HG03460 (cell line): ENCODE measurements at regions not wholly inside any gene's neighbourhood (a gene's known extent, or its start where the extent isn't known, plus 50 kb on each side); places are given as distances from the start of the nearest gene placed in this dataset.

Experiments used
- ATAC-seq: cut with Tn5 transposase; IDR thresholded peaks from one replicate; pipeline ENCODE4 v1.9.1; 2021; ENCODE audit not compliant: unreplicated experiment

DNA sequence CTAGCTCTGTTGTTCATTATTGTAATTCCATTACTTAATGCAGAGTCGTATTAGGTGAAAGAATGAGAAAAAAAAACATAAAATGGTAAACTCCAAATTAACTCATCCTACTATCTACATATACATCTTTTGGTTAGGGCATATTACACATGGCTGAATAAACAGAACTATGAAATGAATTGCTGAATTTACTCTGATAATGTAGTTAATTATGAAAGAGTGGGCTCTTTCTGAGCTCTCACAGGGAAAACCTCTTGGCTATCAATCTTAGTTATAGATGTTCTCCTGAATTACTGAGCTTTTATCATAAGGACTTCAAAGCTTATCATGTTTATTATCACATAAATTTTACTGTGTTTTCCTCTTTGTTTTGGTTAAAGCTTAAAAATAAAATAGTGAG is 798.5 kb upstream of the MDGA2 start:
- no peak for ATAC-seq

GRCh38 chr14:48456051-48456450 is 780.6 kb upstream of the MDGA2 start:
- no peak for ATAC-seq

DNA sequence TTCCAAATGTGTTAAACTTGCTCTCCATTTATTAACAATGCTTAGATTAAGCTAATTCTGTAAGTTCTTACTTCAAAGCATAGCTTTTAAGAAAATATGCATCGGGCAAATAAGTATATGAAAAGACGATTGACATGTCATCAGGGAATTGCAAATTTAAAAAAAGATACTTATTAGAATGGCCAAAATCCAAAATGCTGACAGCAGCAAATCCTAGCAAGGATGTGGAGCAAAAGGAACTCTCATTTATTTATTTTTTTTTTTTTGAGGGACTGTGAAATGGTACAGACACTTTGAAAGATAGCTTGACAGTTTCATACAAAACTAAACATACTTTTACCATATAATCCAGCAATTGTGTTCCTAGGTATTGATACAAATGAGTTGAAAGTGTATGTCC is 779.5 kb upstream of the MDGA2 start:
- ATAC-seq, result no peak

DNA sequence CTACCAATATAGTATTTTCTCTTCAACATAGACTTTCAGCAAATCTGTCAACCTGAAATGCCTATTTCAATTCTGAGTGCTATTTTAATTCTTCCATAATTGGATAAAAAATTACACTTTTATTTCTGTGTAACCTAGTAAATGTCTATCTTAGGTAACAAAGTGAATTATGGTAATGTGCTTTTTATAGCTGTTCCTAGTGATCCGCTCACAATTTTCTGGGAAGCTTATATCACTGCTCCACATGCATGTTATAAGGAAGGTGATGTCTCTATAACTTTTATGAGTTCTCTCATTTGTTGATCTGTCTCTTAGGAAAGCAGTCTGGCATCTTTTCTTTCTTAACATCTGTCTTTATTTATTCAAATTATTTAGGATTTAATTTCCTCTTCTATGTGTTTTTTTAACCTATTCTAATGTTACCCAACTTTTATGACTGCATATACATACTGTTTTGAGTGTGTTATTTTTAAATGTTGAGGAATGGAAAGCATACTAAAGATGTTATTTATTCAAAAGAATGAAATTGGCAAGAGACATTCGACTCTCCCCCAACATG is 777.1 kb upstream of the MDGA2 start:
- no peak for ATAC-seq

- ATAC-seq, result no peak
Measured at GRCh38 chr14:48435221-48435620, 759.8 kb upstream of the MDGA2 start.

DNA sequence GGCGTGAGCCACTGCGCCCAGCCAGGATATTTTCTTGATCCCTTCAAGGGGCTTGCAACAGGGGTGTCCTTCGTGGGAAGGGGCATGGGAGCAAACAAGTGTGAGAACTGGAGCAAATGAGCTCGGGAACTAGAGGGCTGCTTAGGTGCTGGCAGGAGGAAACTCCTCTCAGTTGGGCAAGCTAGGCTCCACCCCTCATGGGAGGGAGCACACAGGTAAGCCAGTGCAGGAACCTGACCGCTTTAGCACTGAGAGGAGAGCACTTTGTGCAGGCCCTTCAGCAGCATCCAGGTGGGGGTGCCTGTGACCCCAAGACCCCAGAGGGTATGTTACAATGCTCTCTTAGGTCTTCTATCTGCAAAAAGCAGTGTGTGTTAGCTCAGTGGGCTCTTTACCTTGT is 755.4 kb upstream of the MDGA2 start:
- ATAC-seq, result no peak

DNA sequence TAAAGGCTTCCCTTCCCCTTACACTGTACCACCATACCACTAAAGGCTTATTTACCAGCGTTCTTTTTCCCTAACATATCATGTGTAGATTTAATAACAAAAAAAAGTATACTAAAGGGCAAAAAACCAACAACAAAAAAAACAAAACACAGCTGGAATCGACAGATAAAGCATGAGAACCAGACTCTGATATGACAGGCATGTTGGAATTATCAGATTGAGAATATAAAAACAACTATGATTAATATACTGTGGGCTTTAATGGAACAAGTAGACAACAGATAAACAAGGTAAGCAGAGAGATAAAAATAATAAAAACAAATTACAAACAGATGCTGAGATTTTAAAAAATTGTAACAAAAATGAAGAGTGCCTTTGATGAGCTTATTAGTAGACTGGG is 754.1 kb upstream of the MDGA2 start:
- no peak for ATAC-seq

GRCh38 chr14:48417715-48418500 is 742.5 kb upstream of the MDGA2 start:
- ATAC-seq, result no peak

DNA sequence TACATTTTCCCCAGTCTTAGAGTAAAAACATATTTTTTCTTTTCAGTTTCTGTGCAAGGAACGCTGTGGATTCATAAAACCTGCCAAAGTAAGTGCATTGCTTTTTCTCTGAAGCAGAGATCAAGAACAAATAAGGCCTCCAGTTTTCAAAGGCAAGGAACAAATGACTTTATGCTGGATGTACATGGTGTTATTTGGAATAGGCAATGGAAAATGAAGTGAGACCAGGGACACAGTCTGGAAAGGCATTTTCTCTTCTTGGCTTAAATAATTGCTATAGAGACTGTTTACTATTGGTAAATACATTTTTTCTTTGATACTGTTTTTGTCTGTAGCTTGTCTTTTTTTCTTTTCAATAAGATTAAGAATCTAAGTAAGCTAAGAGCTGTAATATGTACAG is 725.9 kb upstream of the MDGA2 start:
- no peak for ATAC-seq

DNA sequence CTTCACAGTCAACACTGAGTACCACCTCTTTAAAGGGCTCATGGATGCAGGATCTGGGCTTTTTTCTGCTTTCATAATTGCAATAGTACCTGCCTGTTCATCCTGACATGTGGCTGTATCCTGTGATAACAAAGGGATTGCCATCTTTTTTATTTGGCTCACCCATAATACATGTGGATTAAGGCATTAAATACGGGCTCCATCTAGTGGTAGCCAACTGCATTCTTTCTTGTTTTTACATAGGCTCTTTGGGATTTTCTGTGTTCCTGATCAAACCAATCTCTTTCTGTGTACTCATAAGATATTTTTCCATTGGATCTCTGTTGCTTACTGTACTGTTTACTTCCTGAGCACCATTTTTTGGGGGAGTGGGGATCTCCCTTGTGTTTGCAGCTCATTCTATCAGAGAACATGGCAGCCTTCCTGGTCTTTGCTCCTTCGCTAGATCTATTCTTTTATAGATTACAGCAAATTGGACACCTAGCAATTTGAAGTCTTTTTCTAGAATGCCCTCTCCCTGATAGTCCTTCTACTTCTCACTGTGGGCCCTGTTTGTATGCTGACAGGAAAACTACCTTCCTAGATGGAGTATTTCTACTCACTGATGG is 723.4 kb upstream of the MDGA2 start:
- no peak for ATAC-seq

- no peak for ATAC-seq
Measured at GRCh38 chr14:48391661-48392060, 716.3 kb upstream of the MDGA2 start.

DNA sequence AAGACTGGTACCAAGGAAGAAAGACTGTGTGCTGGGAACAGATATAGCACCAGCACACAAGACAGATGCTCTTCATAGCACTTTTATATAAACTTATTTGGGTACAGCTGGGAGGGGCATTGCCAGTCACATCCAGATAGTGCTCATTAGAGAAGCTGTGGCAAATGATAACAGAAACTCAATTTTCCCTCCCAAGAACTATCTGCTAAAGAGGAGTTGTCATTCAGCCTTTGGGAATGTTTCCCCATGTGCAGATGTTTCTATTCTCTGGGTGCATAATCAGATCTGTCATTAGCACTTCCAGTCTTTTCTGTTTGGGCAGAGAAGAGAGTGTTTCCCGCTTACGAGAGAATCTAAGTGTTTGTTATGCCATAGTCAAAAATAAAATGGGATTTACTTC is 714.9 kb upstream of the MDGA2 start:
- no peak for ATAC-seq

GRCh38 chr14:48384821-48385220 is 709.4 kb upstream of the MDGA2 start:
- no peak for ATAC-seq

GRCh38 chr14:48382961-48383360 is 707.6 kb upstream of the MDGA2 start:
- no peak for ATAC-seq

- ATAC-seq, result no peak
Measured at GRCh38 chr14:48378541-48378940, 703.1 kb upstream of the MDGA2 start.

DNA sequence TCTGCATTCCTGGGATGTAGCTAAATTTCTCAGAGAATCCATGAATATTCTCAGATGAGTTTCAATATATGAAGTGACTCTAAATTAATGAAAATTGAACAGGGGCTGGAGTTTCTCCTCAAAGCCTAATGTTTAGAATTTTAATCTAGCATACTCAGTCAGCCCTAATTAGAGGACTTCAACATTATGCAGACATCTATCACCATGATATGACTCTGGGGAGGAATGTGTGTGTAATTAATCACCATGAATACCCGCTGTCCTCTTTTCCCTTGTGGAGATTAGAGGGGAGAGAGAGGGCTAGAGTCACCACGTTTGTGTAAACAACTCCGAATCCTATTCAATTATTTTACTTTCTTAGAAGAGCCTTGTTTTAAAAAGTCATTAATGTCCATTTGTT is 698.6 kb upstream of the MDGA2 start:
- no peak for ATAC-seq

- ATAC-seq, result no peak
Measured at GRCh38 chr14:48350971-48351370, 675.6 kb upstream of the MDGA2 start.

GRCh38 chr14:48349689-48350088 is 674.3 kb upstream of the MDGA2 start:
- no peak for ATAC-seq

DNA sequence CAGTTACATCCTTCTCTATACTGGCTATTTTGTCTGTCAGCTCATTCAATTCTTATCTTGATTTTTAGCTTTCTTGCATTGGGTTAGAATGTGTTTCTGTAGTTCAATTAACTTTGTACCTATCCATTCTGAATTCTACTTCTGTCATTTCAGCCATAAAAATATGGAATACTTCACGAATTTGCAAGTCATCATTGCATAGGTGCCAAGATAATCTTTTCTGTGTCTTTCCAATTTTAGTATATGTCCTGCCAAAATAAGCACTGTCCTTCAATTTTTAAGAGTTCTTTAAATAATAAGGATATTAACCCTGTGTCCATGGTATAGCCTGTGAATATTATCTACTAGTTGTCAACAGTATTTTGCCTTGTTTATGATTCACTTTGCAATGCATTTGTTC is 665.7 kb upstream of the MDGA2 start:
- ATAC-seq, result no peak

- ATAC-seq, result no peak
Measured at GRCh38 chr14:48333221-48333920, 658.0 kb upstream of the MDGA2 start.

GRCh38 chr14:48331421-48331820 is 656.0 kb upstream of the MDGA2 start:
- ATAC-seq, result no peak

DNA sequence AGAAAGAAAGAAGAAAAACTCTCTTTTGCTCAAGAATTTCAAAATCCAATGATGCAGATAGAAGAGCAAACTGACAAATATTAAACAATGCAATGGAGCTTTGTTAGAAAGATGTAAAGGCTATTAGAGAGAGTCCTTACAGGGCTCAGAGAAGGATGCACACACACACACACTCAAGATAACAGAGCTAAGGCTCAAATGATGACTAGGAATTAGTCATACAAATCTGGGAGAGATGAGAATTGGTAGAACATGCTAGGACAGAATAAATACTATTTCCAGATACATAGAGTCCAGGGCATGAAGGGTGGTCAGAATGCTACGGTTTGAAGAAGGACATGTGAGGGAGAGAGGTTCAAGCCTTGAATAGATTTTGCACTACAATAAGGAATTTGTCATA is 650.1 kb upstream of the MDGA2 start:
- ATAC-seq, result no peak
